ENCODE measurements at regions not wholly inside any gene's neighbourhood (a gene's known extent, or its start where the extent isn't known, plus 50 kb on each side); places are given as distances from the start of the nearest gene placed in this dataset.

GRCh38 chrX:62931625-62932024 lies 419.5 kb downstream of the SPIN4 start:
- TF ChIP-seq, protein P1, sequence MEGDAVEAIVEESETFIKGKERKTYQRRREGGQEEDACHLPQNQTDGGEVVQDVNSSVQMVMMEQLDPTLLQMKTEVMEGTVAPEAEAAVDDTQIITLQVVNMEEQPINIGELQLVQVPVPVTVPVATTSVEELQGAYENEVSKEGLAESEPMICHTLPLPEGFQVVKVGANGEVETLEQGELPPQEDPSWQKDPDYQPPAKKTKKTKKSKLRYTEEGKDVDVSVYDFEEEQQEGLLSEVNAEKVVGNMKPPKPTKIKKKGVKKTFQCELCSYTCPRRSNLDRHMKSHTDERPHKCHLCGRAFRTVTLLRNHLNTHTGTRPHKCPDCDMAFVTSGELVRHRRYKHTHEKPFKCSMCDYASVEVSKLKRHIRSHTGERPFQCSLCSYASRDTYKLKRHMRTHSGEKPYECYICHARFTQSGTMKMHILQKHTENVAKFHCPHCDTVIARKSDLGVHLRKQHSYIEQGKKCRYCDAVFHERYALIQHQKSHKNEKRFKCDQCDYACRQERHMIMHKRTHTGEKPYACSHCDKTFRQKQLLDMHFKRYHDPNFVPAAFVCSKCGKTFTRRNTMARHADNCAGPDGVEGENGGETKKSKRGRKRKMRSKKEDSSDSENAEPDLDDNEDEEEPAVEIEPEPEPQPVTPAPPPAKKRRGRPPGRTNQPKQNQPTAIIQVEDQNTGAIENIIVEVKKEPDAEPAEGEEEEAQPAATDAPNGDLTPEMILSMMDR (IDR thresholded peaks at IDR 0.05): no peak
- no peak for TF ChIP-seq POLR2A (IDR thresholded peaks at IDR 0.05)
